NCI-H748 treated with DMSO at 0.1 percent for 48 hours (cell line): ENCODE measurements at regions not wholly inside any gene's neighbourhood (a gene's known extent, or its start where the extent isn't known, plus 50 kb on each side); places are given as distances from the start of the nearest gene placed in this dataset.
"Not testable (repeated sequence)": the region's sequence is repeated elsewhere in the genome, so short reads cannot be mapped to it uniquely, and the experiment has no call there.

Source experiments
- DNase-seq: peaks from one replicate; lab custom pipeline; 2025; lab: John Stamatoyannopoulos, UW

DNA sequence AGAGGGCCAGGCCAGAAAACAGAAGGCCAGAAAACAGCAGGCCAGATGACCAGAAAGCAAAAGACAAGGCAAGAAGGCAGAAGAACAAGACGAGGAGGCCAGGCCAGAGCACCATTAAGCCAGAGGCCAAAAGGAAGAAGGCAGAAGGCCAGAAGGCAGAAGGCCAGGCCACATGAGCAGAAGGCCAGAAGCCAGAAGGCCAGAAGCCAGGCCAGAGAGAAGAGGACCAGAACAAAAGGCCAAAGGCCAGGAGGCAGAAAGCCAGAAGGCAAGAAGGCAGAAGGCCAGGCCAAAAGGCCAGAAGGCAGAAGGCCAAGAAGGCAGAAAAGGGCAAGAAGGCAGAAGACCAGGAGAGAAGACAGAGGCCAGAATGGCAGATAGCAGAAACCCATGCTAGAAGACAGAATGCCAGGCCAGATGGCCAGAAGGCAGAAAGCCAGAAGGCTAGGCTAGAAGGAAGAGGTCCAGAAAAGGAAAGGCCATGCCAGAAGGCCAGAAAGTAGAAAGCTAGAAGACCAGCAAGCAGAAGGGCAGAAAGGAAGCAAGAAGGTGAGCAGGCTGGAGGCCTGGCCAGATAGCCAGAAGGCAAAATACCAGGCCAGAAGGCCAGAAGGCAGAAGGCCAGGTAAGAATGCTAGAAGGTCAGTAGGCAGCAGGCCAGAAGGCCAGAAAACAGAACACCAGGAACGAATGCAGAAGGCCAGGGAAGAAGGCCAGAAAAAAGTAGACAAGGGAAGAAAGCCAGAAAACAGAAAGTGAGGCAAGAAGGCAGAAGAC lies 187.6 kb downstream of the TUBA3C start:
- DNase-seq = no peak

DNA sequence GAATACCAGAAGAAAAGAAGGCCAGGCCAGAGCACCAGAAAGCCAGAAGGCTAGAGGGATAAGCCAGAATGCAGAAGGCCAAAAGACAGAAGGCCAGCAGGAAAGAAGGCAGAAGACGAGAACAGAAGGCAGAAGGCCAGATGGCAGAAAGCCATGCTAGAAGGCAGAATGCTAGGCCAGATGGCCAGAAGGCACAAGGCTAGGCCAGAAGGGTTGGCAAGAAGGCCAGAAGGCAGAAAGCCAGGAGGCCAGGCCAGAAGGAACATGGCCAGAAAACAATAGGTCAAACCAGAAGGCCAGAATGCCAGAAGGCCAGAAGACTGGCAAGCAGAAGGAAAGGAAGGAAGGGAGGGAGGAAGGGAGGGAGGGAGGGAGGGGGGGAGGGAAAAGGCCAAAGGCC lies 188.8 kb downstream of the TUBA3C start:
- no peak for DNase-seq

DNA sequence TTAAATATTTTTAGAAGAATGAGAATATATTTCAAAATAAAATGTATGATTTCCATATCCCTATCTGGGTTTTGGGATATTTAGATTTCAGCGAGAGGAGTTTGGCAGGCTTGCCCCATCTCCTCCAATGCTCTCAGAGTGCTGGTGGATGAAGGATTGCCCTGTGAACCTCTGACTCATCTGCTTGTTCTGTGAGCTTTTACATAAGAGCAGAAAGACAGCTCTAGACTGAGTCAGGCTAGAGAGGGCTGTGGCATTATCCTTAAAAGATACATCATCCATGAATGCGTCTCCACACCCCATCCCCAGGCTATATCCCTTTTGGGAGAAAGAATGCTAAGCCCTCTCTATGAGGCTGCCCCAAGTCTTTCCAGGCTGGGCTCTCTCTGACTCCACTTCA lies 190.6 kb downstream of the TUBA3C start:
- no peak for DNase-seq

DNA sequence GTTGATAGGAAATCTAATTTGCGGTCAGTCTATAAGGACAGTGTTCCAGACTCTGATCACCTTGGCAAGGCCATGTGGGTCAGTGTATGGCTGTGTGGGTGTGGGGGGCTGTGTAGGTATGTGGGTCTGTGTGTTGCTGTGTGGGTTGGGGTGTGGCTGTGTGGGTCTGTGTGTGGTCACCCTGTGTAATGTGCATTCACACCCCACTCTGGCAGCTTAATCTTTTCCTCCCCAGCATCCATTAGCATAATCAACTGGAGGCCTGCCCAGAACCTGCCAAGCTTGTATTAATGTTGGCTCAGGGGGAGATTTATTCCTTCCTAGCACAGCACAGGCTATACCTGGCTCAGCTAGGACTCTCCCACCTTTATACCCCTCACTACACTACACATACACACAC lies 203.2 kb downstream of the TUBA3C start:
- DNase-seq = no peak

DNA sequence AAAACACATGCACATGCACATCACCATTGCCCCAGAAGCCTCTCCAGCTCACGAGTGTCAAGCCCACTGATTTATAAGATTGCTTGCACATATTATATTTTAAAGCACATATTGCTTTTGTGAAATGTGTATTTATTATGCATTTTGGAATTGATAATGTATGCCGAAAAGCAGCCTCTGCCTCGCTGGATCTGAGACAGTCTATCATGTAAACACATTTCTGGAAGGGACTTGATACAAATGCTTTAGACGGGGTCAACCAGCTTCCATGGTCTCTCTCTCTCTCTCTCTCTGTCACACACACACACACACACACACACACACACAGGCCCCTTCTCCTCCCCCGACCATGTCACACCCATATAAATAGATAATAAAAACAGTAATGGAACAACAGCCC lies 203.8 kb downstream of the TUBA3C start:
- no peak for DNase-seq

DNA sequence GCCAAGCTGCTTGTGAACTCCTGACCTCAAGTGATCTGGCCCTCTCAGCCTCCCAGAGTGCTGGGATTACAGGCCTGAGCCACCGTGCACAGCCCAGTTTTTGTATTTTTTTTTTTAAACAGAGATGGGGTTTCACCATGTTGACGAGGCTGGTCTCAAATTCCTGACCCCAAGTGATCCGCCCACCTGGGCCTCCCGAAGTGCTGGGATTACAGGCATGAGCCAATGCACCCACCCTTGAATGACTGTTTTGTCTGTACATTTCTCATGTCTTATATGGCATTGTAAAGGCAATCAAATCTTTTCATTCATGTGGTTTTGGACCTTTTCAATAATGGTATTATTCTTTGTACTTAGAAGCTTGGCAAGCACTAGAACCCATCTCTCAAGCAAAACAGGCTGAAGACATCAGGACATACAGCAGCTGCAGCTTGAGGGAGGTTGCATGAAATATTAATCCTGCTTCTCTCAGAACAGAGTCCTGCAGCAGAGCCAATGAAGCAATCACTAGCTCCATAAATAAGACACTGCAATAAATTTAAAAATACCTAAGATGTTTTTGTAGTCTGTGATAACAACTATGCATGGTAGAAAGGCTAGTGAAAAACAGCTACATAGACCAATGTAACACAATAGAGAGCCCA lies 209.9 kb downstream of the TUBA3C start:
- DNase-seq = no peak

DNA sequence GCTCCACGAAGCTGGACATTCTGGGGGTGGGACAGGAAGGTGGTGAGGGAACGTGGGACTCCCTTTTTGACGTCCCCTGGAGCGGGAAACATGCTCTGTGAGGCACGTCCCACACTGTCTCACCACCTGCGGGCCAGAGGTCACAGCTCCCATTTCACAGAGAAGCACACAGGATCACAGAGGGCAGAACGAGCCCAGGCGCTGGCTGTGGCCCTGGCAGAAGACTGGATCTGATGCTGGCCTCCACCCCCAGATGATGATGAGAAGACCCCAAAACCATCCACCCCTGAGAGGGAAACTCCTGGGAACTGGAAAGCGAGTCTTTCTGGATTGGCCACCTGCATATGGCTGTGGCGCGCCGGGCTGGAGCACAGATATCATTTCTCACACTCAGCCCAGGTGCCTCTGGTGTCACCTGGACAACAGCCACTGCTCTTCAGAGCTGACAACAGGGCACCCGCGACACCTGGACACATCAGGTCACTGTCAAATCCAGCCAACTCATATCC lies 216.2 kb downstream of the TUBA3C start:
- DNase-seq = no peak

DNA sequence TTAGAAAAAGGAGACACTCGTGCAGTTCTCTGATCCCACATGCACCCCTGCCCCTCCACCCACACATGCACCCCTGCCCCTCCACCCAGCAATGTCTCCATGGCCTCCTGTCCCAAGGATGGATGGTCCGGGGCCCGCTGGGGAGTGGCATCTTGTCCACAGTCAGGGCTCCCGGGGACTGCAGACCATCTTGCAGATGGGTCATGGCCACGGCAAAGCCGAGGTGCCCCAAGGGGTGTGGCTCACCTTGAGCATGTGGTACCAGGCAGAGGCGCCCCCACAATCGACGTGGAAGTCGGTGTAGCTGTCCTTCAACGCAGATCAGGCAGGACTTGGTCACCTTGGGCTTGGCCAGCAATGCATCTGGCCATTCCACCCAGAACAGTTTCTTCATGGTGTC lies 216.7 kb downstream of the TUBA3C start:
- no peak for DNase-seq

DNA sequence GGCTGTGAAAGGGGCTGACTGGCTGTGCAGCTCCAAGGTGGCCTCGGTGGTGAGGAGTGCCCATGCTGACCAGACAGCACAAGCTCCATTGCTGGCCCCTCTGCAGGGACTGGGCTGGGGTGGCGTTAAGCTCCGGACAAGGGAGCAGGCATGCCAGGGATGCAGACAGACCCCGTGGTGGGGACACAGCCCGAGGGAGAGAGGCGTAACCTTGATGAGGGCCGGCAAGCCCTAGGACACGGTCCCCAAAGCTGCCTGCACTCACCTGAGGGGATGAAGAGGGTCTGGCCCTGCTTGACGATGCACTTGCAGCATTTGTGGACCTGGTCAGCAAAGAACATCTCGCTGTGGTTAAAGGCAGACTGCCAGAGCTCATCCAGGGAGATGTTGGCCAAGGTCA lies 217.9 kb downstream of the TUBA3C start:
- DNase-seq = not testable (repeated sequence)

DNA sequence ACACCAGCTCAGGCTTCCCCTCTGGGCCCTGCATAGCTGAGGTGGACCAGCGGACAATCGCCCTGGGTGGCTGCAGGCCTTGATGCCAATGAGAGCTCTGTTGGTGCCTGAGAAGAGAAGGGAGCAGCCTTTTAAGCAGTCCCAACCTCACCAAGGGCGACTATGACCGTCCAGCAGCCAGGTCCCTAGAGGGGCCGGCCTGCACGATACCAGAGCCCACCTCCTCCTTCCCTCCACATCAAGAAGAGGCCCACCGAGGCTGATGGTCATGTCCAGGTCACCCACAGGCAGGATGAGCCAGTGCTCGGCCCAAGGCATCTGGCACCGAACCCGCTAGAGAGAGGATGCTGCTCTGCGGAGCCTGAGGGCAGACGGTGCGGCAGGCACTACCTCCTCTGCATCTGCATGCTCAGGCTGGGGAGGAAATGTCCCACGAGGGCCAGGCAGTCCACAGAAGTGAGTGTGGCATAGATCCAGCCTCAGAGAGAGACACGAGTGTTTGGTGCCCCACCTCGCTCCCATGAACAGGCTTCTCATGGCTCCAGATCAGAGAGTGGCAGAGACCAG lies 219.4 kb downstream of the TUBA3C start:
- no peak for DNase-seq

DNA sequence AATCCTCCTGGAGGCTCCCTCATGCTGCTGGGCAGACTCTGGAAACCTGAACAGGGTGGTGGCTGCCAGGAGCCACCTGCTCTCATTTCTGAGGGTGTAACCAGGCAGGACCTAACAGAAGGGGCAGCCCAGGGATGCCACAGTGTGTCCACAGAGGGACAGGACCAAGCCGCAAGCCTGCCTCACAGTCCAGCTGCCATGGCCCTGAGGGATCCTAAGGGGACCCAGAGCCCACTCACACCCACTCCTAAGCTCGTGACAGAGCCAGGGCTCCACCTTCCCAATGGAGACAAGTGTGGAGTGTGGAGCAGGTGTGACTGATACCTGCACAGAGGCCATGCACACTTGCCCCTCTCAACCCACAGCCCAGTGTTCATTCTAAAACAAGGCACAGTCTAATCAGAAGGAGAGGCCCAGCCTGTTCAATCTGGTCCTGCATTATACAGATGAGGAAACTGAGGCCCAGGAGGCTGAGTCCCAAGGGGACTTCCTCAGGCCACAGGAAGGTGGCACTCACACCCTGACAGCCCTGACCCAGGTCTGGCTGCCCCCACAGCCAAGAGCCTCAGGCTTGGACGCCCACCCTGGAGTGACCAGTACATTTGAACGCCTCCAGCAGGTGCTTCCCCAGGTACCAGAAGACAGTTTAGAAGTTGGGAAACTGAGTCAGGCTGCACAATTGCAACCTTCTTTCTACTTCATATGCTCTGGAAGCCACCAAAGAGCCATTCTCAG lies 220.1 kb downstream of the TUBA3C start:
- no peak for DNase-seq

DNA sequence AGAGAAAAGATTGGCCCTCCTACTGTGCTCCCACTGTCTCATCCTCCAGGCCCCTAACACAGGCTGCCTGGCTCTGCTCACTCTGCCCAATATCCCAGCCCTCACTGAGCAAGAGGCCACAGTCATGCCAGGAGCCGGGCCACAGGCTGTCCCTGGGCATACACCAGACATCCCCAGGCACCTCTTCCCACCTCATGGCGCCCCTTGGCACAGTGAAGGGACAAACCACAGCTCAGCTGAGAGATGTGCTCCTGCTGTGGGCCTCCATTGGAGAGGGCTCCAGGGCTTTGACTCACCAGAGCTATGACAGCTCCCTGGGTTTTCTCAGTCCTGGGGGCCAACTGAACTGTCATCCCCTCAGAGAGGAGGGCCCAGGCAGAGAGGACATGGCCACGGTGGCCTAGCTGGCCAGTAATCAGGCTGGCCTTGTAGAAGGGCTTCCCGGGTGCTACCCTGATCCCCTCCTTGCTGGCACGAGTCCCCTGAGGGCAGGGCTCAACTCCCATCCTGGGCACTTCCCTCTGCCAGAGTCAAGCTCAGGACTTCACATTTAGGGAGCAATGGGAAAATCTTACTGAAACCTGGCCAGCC lies 220.9 kb downstream of the TUBA3C start:
- no peak for DNase-seq

DNA sequence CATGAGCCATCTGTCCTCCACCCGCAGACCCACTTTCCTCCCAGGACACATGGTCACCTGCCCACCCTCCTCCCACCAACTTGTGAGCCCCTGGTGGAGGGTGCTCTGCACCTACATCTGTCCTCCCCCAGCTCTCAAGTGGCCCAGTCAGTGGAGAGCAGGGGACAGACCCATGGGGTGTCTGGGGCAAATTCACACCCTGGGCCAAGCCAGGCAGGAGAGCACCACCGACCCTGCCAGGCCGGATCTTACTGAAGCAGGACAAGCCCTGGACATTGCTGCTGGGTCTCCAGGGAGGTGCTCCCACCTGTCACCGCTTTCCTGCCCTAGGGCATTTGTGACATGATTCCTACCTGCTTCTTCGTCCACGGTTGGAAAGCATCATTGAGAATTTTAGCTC lies 221.6 kb downstream of the TUBA3C start:
- no peak for DNase-seq

DNA sequence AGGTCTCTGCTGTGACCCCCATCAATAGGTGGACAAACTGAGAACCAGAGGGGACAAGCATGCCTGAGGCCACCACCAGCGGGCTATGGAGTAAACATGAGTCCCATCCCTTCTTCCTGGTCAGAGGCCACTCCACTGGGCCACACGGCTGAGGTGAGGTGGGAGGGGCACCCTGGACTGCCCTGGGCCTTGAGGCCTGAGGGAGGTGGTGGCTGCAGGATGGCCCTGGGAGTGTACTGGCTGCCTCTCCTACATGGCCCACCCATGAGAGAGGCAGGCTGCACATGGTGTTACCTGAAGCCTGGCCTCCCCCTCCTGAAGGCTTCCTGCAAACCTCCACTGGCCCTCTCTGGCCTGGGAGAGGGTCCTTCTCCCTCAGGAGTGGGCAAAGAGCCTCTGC lies 222.4 kb downstream of the TUBA3C start:
- no peak for DNase-seq

DNA sequence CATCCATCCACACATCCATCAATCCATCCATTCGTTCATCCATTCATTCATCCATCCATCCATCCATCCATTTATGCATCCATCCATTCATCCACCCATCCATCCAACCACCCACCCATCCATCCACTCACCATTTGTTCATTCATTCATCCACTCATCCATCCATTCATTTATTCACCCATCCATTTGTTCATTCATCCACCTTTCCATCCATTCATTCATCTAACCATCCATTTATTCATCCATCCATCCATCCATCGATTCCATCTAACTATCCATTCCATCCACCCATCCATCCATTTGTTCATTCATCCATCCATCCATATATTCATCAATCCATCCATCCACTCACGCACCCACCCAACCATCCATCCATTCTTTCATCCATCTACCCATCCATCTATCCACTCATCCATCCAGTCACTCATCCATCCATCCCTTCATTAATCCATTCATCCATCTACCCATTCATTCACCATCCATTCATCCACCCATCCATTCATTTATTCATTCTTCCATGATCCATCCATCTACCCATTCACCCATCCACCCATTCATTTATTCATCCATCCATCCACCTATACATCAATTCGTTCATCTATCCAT lies 225.0 kb downstream of the TUBA3C start:
- DNase-seq = no peak

DNA sequence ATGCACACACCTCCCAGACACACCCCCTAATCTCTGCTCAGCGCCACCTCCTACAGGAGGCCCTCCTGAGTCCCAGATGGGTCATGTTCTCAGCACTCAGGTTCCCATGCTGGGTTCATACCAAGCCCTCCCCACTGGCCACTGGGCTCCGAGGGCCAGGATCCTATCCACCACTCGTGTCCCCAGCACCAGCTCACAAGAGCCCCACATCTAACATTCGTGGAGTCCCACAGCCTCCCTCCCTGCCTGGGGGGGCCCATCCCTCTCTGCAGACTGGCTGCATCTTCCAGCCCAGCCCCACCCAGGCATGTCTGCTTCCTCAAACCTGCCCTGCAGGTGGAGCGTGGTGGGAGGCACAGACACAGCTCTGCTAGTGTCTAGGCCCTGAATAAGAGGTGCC lies 227.4 kb downstream of the TUBA3C start:
- no peak for DNase-seq

DNA sequence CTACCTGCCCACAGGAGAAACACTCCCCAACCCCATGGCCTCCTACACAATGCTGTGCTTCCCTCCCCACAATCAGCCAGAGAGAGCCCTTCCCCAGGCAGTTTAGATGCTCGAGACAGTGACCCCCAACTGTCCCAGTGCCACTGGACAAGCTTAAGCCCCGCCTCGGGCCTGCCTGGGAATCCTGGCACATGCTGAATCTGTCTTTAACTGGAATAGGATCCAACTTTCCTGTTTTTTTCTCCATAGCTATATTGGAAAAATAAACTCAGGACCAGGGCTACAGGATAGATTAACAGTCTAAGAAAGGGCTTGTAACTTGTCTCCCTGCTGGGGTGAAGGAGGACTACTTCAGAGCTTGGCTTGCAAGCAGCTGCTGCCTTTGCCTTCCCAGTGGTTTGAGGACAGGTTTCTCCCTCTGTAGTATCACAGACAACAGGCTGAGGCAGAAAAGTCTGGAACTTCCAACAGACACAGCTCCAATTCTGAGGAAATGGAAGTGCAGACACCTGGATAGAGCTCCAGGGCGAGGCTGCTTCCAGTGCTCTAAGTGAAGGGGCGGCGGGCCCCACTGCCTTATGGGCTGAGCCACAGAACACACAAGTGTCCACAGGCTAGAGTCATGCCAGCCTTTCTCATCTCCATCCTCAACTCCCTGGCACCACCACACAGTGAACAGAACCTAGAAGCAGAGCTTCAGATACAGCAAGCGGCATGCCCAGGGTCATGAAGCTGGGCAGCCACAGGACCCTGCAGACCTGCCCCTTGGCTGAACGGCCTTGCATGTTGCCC lies 228.3 kb downstream of the TUBA3C start:
- no peak for DNase-seq

DNA sequence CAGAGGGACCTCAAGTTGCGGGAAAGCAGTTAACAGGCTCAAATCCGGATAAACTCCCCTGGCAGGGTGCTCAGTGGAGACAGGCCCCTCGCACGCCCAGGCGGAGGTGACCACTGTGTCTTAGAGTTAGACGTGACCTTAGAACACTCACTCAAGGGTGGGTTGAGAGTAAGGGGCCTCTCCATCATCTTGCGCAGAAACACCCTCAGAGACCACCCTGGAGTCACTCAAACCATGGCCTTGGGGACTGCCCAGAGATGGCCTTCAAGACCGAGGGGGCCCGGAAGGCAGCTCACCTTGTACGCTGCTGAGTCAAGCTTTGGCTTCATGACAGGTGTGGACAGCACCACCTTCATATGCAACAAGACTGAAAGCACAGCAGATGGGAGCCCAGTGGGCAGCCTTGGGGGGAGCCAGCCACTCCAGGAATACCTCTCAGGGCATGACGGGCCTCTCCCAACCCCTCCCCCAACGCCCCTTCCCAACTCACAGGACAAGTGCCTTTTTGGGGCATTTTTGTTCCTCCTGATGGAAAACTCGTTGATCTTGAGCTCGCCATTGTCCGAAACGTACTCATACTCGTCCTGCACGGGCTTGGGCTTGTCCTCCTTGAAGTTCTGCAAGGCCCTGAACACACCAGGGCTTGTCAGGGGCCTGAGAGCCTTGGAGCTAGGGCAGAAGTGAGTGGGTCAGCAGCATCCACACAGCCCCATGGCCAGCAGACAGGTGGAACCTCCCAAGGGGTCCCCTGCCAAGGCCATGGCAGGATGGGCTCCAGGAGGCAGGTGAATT lies 229.2 kb downstream of the TUBA3C start:
- no peak for DNase-seq

DNA sequence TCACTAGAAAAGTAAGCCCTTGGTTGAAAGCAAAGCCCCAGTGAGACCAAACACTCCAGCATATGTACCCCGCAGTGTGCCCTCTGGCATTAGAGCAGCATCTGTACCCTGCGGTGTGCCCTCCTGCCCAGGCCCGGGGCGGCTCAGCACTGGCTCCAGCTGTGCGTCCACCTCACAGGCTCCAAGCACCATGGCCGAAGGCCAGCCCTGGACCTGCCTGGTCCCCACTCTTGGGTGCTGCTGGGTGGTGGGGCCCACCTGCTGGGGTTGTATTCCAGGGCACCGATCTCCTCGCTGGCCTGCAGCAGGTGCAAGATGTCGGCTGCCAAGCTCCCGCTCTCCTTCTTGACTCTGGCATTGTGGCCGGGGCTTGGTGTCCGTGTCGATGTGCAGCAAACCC lies 230.2 kb downstream of the TUBA3C start:
- DNase-seq = no peak

DNA sequence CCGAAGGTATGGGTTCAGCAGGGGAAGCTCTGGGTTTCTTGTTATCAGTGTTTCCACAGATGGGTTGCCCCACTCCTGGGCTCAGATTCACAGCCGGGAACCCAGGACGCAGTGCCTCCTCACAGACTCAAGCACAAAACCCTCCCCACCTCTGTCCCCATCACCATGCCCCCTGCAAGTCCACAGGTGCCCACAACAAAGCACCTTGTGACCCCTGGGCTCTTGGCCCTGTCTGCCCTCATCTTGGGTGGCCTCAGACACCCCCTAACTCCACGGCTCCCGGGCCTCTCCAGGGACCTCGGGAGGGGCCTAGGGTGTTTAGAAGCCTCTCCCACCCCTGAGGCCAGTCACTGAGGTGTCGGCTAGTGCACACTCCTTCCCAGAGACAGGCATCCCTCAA lies 231.7 kb downstream of the TUBA3C start:
- DNase-seq = no peak

DNA sequence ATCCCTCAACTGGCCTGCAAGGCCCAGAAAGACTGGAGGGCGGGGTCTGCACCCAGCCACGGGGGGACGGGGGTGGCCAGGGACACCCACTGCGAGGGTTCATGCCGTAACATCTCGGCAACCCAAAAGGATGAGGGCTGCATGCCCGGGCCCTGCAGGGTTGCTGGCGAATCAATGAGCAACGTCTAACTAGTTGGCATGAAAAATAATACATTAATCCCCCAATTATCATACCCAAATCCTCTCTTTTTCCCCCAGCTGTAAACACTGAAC lies 232.2 kb downstream of the TUBA3C start:
- no peak for DNase-seq
